ENCODE measurements at regions not wholly inside any gene's neighbourhood (a gene's known extent, or its start where the extent isn't known, plus 50 kb on each side); places are given as distances from the start of the nearest gene placed in this dataset.

GRCh38 chr4:117420948-117421347, 335.6 kb upstream of the TRAM1L1 start:
- H3K9me3 ChIP-seq: no peaks in the 10 kb centered on the region
- no peak overlapping the region for H3K27ac ChIP-seq
- no peaks in the 10 kb centered on the region for H3K27me3 ChIP-seq
- H3K4me1 ChIP-seq: no peaks in the 10 kb centered on the region
- WGBS, 2 donors (ENCODE audit: low coverage in 1 of 2): 22 to 100% methylated on average over 1 of the region's 1 CpG
- no peak overlapping the region for H3K4me3 ChIP-seq
- TF ChIP-seq CTCF (IDR thresholded peaks at IDR 0.05) (no peak), POLR2AphosphoS5 (IDR thresholded peaks at IDR 0.05) (no peak), POLR2A (IDR thresholded peaks at IDR 0.05) (no peak), EP300 (IDR thresholded peaks at IDR 0.05) (no peak)
- no peak for ATAC-seq
- no peaks in the 10 kb centered on the region for H3K36me3 ChIP-seq

- H3K36me3 ChIP-seq: no peaks in the 10 kb centered on the region
- no peaks in the 10 kb centered on the region for H3K9me3 ChIP-seq
- H3K27me3 ChIP-seq: no peaks in the 10 kb centered on the region
- H3K4me3 ChIP-seq: no peak overlapping the region
- H3K4me1 ChIP-seq: no peaks in the 10 kb centered on the region
- no peak overlapping the region for H3K27ac ChIP-seq
- TF ChIP-seq POLR2A (IDR thresholded peaks at IDR 0.05): no peak
- TF ChIP-seq POLR2AphosphoS5 (IDR thresholded peaks at IDR 0.05): no peak
- TF ChIP-seq EP300 (IDR thresholded peaks at IDR 0.05): no peak
- TF ChIP-seq CTCF (IDR thresholded peaks at IDR 0.05): no peak
- ATAC-seq: no peak
- WGBS, 2 donors (ENCODE audit: low coverage in 1 of 2): 69 to 92% methylated on average over 4 of the region's 4 CpGs
Observed at GRCh38 chr4:117421706-117422105, 336.3 kb upstream of the TRAM1L1 start.

GRCh38 chr4:117422297-117422696, 336.9 kb upstream of the TRAM1L1 start:
- TF ChIP-seq EP300 (IDR thresholded peaks at IDR 0.05) (no peak), CTCF (IDR thresholded peaks at IDR 0.05) (no peak), POLR2A (IDR thresholded peaks at IDR 0.05) (no peak), POLR2AphosphoS5 (IDR thresholded peaks at IDR 0.05) (no peak)
- ATAC-seq: no peak
- 74 to 80% methylated on average over 5 of the region's 5 CpGs for WGBS, 2 donors (ENCODE audit: low coverage in 1 of 2)
- Histone ChIP-seq H3K27me3 (no peaks in the 10 kb centered on the region), H3K4me1 (no peaks in the 10 kb centered on the region), H3K9me3 (no peaks in the 10 kb centered on the region), H3K36me3 (no peaks in the 10 kb centered on the region), H3K27ac (no peak overlapping the region), H3K4me3 (no peak overlapping the region)

GRCh38 chr4:117425636-117426035, 340.3 kb upstream of the TRAM1L1 start:
- TF ChIP-seq EP300 (IDR thresholded peaks at IDR 0.05): no peak
- no peak for TF ChIP-seq POLR2A (IDR thresholded peaks at IDR 0.05)
- no peak for TF ChIP-seq POLR2AphosphoS5 (IDR thresholded peaks at IDR 0.05)
- no peak for TF ChIP-seq CTCF (IDR thresholded peaks at IDR 0.05)

GRCh38 chr4:117428536-117428935, 343.2 kb upstream of the TRAM1L1 start:
- Histone ChIP-seq H3K27ac (no peak overlapping the region), H3K4me3 (no peak overlapping the region), H3K9me3 (no peaks in the 10 kb centered on the region), H3K36me3 (no peaks in the 10 kb centered on the region), H3K4me1 (no peaks in the 10 kb centered on the region), H3K27me3 (no peaks in the 10 kb centered on the region)
- ATAC-seq: no peak
- 28% methylated on average over 1 of the region's 1 CpG; no CpG with 5 or more reads in 1 of the 2 donors for WGBS, 2 donors (ENCODE audit: low coverage in 1 of 2)
- TF ChIP-seq POLR2A (IDR thresholded peaks at IDR 0.05) (no peak), POLR2AphosphoS5 (IDR thresholded peaks at IDR 0.05) (no peak), CTCF (IDR thresholded peaks at IDR 0.05) (no peak), EP300 (IDR thresholded peaks at IDR 0.05) (no peak)

More at GRCh38 chr4:117425636-117426035, 340.3 kb upstream of the TRAM1L1 start:
- Histone ChIP-seq H3K4me3 (no peak overlapping the region), H3K9me3 (no peaks in the 10 kb centered on the region), H3K4me1 (no peaks in the 10 kb centered on the region), H3K36me3 (no peaks in the 10 kb centered on the region), H3K27ac (no peak overlapping the region), H3K27me3 (no peaks in the 10 kb centered on the region)
- ATAC-seq: no peak

All from gastroesophageal sphincter (tissue), 4 donors.